PC-9 (cell line): ENCODE measurements at regions not wholly inside any gene's neighbourhood (a gene's known extent, or its start where the extent isn't known, plus 50 kb on each side); places are given as distances from the start of the nearest gene placed in this dataset.

Experiments used
- CTCF ChIP-seq: fragments of 200-600 bp; sonication (generic); conservative IDR thresholded peaks from 2 replicates; pipeline ENCODE4 v1.6.1; 2017; ENCODE audit warnings: mixed run types, antibody characterized with exemption, mild to moderate bottlenecking, moderate library complexity
- EZH2 ChIP-seq: fragments of 200-600 bp; sonication (generic); IDR thresholded peaks from 2 replicates; pipeline ENCODE4 v1.8.0; 2017; ENCODE audit warnings: antibody characterized with exemption, low read depth

GRCh38 chr16:65668064-65668595, 546.3 kb upstream of the CDH11 start:
- TF ChIP-seq CTCF: no peak
- TF ChIP-seq EZH2: no peak
